Cardiac septum (tissue), 1 donor: ENCODE measurements at regions not wholly inside any gene's neighbourhood (a gene's known extent, or its start where the extent isn't known, plus 50 kb on each side); places are given as distances from the start of the nearest gene placed in this dataset.
"Not testable (repeated sequence)": the region's sequence is repeated elsewhere in the genome, so short reads cannot be mapped to it uniquely, and the experiment has no call there.

ENCODE experiments used
- DNase-seq: peaks from one replicate; pipeline ENCODE4 v3.0.0-alpha.2; 2020; ENCODE audit warnings: low spot score
- intact Hi-C: fragments of 100-400 bp; cut with DNase I; formaldehyde crosslinking; loops from one replicate; pipeline ENCODE4 v1.14.0; 2022
- donor health status: DM: no; HTN: no; CAD: no.

- intact Hi-C loops: no loop called here
- no peak for DNase-seq
Measured at GRCh38 chr7:136479922-136480321, 388.5 kb upstream of the CHRM2 start.

GRCh38 chr7:136470179-136470578 is 398.3 kb upstream of the CHRM2 start:
- intact Hi-C loops: no loop called here
- DNase-seq: no peak

DNA sequence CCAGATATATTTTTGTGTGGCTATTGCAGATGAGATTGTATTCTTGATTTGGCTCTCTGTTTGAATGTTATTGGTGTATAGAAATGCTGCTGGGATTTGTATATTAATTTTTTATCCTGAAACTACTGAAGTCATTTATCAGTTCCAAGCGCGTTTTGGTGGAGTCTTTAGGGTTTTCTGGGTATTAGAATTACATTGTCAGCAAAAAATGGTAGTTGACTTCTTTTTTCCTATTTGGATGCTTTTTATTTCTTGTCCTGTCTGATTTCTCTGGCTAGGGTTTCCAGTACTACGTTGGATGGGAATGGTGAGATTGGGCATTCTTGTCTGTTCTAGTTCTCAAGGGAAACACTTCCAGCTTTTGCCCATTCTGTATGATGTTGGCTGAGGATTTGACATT is 415.5 kb upstream of the CHRM2 start:
- intact Hi-C loops: no loop called here
- DNase-seq: no peak

GRCh38 chr7:136446751-136447150 is 421.7 kb upstream of the CHRM2 start:
- no peak for DNase-seq
- intact Hi-C loops: no loop called here

DNA sequence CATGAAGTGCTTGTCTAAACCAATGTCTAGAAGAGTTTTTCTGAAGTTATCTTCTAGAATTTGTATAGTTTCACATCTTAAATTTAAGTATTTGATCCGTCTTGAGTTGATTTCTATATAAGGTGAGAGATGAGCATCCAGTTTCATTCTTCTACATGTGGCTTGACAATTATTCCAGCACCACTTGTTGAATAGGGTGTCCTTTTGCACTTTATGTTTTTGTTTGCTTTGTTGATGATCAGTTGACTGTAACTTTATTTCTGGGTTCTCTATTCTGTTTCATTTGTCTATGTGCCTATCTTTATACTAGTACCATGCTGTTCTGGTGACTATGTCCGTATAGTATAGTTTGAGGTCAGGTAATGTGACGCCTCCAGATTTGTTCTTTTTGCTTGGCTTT is 426.6 kb upstream of the CHRM2 start:
- no peak for DNase-seq
- intact Hi-C loops: no loop called here

DNA sequence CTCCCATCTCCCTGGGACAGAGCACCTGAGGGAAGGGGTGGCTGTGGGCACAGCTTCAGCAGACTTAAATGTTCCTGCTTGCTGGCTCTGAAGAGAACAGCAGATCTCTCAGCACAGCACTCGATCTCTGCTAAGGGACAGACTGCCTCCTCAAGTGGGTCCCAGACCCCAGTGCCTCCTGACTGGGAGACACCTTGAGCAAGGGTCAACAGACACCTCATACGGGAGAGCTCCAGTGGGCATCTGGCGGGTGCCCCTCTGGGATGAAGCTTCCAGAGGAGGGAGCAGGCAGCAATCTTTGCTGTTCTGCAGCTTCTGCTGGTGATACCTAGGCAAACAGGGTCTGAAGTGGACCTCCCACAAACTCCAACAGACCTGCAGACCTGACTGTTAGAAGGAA is 436.7 kb upstream of the CHRM2 start:
- intact Hi-C loops, DNase-seq: not testable (repeated sequence)

DNA sequence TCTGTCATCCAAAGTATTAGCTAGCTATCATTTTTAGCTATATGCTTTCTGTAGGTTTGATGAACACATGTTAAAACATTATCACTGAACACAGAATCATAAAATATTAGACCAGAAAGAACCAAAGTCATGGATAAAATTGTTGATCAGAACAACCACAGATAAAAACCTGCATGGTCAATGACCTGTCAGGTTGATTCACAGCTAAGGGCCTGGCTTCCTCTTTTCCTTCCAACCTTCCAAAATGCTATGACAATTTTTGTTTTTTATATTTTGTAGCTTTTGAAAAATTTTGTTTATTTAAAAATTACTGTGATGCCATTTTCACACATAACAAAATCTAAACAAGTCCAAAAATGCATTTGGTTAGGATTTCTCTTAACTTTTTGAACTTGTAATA is 444.4 kb upstream of the CHRM2 start:
- no peak for DNase-seq
- intact Hi-C loops: no loop called here

- DNase-seq, intact Hi-C loops: not testable (repeated sequence)
Measured at GRCh38 chr7:136419740-136420139, 442.6 kb upstream of the MTPN start.

- DNase-seq: no peak
- intact Hi-C loops: no loop called here
Measured at GRCh38 chr7:136412952-136413351, 435.8 kb upstream of the MTPN start.

DNA sequence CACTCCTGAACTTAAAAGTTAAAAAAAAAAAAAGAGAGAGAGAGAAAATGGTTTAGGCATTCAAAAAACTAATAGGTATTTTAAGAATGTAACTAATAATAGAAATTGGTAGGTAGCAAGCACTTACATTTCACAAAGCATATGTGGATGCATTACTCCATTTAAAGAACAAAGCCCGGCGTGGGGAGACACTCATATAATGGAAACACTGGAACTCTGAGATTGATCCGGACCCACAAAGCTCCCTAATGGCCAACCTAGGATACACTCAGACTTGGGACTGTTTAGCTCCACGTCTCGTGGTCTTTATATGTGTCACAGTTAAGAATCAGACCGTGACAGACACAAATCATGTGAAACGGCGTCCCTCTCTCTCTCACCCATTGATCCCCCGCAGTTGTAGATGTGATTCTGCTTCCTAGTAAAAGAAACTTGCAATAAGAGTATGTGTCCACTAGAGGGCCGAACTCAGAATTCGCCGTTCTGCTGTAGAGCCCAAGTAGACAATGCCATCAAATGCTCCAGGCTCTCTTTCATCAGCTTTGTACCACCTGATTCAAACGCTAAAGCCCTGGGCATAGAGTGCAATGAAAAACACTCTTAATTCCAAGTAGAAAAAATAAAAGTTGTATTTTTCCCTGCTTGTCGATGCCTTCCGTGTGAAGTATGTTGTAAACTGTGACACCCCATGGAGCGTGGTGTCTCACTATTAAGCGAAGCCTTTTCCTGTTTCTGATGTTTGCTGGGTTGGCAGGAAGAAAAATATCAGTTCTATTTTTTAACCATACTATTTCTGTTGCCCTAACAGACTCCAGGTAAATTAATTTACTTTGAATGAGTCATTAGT is 429.0 kb upstream of the MTPN start:
- intact Hi-C loops: loop anchor here (10.0 kb wide), 1 partner anchor 689 kb away; no protein-coding TSS in a partner anchor

GRCh38 chr7:136403591-136403990 is 426.4 kb upstream of the MTPN start:
- intact Hi-C loops: loop anchor here (10.0 kb wide), 1 partner anchor 691 kb away; no protein-coding TSS in a partner anchor
- DNase-seq: no peak

More for the DNA sequence above, 429.0 kb upstream of the MTPN start:
- no peak for DNase-seq

GRCh38 chr7:136400877-136401276 is 423.7 kb upstream of the MTPN start:
- DNase-seq: no peak
- intact Hi-C loops: loop anchor here (10.0 kb wide), 1 partner anchor 694 kb away; no protein-coding TSS in a partner anchor

GRCh38 chr7:136399385-136399784 is 422.2 kb upstream of the MTPN start:
- intact Hi-C loops: no loop called here
- no peak for DNase-seq

DNA sequence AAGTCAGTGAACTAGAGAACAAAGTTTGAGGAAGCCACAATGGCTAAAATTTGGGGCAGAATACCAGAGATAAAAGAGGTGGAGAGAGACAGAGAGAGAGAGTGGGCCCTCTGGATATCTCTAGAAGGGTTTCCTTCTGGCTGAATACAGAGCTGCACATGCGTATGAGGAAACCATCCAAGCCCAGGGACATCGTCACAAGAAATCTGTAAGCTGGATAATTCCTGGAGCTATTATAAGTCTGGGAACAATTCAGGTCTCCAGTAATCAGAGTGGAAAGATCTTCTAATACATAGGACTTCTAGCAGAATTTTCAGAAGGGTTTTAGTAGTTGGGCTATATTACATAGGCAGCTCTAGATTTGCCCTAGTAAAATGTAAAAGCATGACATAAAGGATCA is 415.7 kb upstream of the MTPN start:
- intact Hi-C loops: no loop called here
- no peak for DNase-seq

DNA sequence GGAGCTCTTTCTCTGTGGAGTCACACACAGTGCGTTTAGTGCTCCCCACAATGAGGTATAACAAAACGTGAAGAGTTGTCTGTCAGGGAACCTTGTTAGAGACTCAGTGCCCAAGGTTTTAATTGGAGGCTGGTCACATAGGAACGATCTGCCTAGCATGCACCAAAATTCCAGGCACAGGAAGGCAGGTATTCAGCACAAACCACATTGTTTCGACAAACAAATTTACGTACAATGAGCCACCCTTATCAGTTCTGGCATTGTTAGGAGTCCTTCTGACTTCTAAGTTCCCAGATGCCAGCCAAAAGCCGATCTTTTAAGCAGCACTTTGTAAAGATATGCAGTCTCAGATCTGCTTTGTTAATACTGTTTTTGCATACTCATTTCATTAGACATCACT is 414.2 kb upstream of the MTPN start:
- intact Hi-C loops: no loop called here
- DNase-seq: no peak

DNA sequence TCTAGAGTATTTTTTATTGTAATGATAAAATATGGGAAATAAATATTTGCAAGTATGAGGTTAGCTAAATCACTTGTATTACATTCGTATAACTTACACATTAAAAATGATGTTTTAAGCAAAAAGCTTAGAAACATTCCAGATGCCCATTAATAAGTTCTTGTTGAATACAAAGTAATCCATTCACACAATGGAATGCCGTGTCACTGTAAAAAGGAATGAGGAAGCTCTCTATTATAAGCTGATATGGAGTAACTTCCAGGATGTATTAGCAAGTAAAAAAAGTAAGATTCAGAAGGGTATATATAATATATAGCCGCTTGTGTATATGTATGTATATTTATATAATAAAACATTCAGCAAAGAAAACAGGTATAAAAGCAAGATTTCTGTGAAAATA is 412.8 kb upstream of the MTPN start:
- intact Hi-C loops: no loop called here

DNA sequence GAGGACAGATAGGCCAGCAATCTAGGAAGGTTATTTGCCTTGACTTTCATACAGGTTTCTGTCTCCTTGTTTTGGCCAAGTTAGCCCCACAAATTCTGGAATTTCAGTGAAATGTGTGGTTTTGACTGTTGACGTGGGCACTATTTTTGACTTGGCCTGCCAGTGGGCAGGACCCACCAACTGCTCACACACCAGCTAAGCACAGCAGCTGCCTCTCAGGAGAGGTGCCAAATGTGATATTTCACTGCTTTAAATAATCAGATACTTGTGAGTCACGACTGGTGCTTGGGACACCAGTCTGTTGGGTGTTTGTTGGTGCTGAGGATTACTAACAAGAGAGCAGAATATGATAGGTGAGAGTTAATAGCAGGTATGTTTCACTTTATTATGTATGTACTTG is 409.7 kb upstream of the MTPN start:
- no peak for DNase-seq
- intact Hi-C loops: no loop called here

More for the DNA sequence above, 412.8 kb upstream of the MTPN start:
- DNase-seq: no peak

- DNase-seq, intact Hi-C loops: not testable (repeated sequence)
Measured at GRCh38 chr7:136371409-136371808, 394.2 kb upstream of the MTPN start.

DNA sequence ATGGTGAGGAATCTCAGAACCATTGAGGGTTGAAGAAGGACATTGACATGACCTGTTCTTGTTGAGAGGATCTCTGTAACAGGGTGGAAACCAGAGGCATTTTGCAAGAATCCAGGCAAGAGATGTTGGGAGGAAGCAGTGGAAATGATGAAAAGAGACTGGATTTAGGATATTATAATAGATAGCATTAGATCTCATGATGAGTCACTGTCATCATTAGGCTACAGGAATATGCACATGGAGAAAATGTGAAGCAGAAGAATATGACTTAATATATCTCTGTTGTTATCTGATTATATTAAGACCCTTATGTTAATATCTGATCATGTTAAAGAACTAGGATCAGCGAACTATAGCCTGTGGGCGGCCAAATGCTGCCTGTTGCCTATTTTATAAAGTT is 393.0 kb upstream of the MTPN start:
- intact Hi-C loops: no loop called here
- no peak for DNase-seq

- intact Hi-C loops: no loop called here
- DNase-seq: no peak
Measured at GRCh38 chr7:136369225-136369624, 392.1 kb upstream of the MTPN start.

DNA sequence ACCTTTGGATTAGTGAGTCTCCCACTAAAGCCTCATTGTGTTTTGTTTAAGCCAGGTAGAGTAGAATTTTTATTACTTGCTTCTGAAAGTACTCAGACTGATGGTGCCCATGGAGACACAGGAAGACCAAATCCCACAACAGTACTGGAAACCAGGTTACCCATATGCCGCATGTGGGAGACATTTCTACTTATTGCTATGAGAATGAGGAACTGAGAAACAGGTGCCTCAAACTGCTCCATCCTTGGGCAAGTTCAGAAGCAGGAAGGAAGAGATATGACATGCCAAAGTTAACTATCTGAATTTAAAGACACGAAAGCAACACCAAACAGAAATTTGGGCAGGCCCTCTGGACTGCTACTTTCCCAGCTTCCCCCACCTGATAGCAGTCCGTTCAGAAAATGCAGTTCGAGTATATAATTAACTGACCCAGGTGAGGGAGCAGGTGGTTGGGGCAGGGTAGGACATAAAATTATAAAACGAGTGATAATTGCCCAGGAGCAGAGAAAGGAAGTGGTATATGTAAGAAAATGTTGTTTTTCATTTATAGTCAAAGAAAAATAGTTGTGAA is 382.3 kb upstream of the MTPN start:
- intact Hi-C loops: no loop called here
- DNase-seq: no peak
